Peyer's patch (tissue), 4 donors: ENCODE measurements at regions not wholly inside any gene's neighbourhood (a gene's known extent, or its start where the extent isn't known, plus 50 kb on each side); places are given as distances from the start of the nearest gene placed in this dataset.

Experiments used
- POLR2A ChIP-seq, 2 donors: fragments of 450-650 bp; IDR thresholded peaks; one replicate each; pipeline ENCODE4 v1.5.1; 2017; ENCODE audit warnings: antibody characterized with exemption in 2 of 2, mild to moderate bottlenecking in 2 of 2, moderate library complexity in 2 of 2
- TF ChIP-seq, protein P1 (sequence below), 6 experiments: fragments of 450-650 bp in 4 of 6; fragments of 200-600 bp in 2 of 6; sonication (generic) in 1 of 6; IDR thresholded peaks; one replicate each; pipeline ENCODE4 v1.5.1; 2017 to 2019; ENCODE audit warnings: antibody characterized with exemption in 6 of 6, mild to moderate bottlenecking in 3 of 6, moderate library complexity in 1 of 6

DNA sequence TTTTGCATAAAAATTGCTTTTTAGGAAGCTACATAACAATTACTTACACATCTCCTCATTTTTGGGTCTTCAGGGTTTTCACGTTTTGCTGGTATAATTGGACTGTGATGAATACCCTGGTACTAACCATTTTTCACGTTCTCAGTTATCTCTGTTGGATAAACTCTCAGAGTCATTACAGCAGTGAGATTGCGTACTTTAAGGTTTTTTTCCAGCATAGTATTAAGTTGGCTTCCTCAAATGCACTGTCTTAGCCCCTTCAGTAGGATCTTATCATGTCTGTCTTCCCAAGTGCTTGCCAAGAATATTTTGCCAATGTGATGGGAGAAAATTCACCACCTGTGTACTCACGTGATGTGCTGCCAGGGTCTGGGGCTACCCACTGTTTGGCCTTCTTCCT, 342.5 kb downstream of the TEX29 start:
- TF ChIP-seq, protein P1, sequence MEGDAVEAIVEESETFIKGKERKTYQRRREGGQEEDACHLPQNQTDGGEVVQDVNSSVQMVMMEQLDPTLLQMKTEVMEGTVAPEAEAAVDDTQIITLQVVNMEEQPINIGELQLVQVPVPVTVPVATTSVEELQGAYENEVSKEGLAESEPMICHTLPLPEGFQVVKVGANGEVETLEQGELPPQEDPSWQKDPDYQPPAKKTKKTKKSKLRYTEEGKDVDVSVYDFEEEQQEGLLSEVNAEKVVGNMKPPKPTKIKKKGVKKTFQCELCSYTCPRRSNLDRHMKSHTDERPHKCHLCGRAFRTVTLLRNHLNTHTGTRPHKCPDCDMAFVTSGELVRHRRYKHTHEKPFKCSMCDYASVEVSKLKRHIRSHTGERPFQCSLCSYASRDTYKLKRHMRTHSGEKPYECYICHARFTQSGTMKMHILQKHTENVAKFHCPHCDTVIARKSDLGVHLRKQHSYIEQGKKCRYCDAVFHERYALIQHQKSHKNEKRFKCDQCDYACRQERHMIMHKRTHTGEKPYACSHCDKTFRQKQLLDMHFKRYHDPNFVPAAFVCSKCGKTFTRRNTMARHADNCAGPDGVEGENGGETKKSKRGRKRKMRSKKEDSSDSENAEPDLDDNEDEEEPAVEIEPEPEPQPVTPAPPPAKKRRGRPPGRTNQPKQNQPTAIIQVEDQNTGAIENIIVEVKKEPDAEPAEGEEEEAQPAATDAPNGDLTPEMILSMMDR (IDR thresholded peaks at IDR 0.05), result no peak
- TF ChIP-seq POLR2A (IDR thresholded peaks at IDR 0.05), result no peak
